A549 (cell line): ENCODE measurements at regions not wholly inside any gene's neighbourhood (a gene's known extent, or its start where the extent isn't known, plus 50 kb on each side); places are given as distances from the start of the nearest gene placed in this dataset.

Experiments used
- CHD2 ChIP-seq: fragments of 150-350 bp; IDR thresholded peaks from 2 replicates; pipeline ENCODE4 v1.6.1; 2014; ENCODE audit warnings: low read length; ENCODE audit not compliant: partially characterized antibody
- CTCF ChIP-seq: fragments of >200 bp; sonication (Bioruptor Twin); formaldehyde crosslinking; IDR thresholded peaks from 3 replicates; pipeline ENCODE4 v1.5.1; 2016
- EP300 ChIP-seq, 2 experiments: fragments of >200 bp; sonication (Bioruptor Twin); formaldehyde crosslinking; IDR thresholded peaks; 2 replicates in 1 of 2; 3 replicates in 1 of 2; pipeline ENCODE4 v1.6.1; 2016 to 2017
- ESRRA ChIP-seq: fragments of 150-350 bp; IDR thresholded peaks from 2 replicates; pipeline ENCODE4 v1.6.1; 2014; ENCODE audit warnings: mild to moderate bottlenecking, low read length, borderline replicate concordance
- HMGXB4 ChIP-seq: fragments of 250-450 bp; sonication (Bioruptor Pico); IDR thresholded peaks from 2 replicates; pipeline ENCODE4 v1.5.0; 2021; ENCODE audit warnings: mild to moderate bottlenecking, moderate library complexity, borderline replicate concordance
- NR3C1 ChIP-seq: fragments of >200 bp; sonication (Bioruptor Twin); formaldehyde crosslinking; IDR thresholded peaks from 3 replicates; pipeline ENCODE4 v1.6.1; 2017
- PBX3 ChIP-seq: IDR thresholded peaks from 2 replicates; pipeline ENCODE4 v1.6.1; 2012
- POLR2A ChIP-seq: IDR thresholded peaks from 2 replicates; pipeline ENCODE4 v1.6.1; 2012; ENCODE audit warnings: mild to moderate bottlenecking, low read length

GRCh38 chr18:69209761-69210160, 190.9 kb upstream of the DOK6 start:
- TF ChIP-seq ESRRA (no peak), CHD2 (no peak), POLR2A (no peak), HMGXB4 (CRISPR knock-in tag) (no peak), CTCF (no peak), EP300 (IDR thresholded peaks at IDR 0.05) (no peak), PBX3 (no peak), NR3C1 (no peak)
